ENCODE measurements at regions not wholly inside any gene's neighbourhood (a gene's known extent, or its start where the extent isn't known, plus 50 kb on each side); places are given as distances from the start of the nearest gene placed in this dataset.

- Histone ChIP-seq H3K27me3 (ENCODE audit: control insufficient read depth, insufficient read depth, low read length) (no peaks in the 10 kb centered on the region), H3K9ac (no peak overlapping the region), H2AFZ (no peak overlapping the region), H3K27ac (no peak overlapping the region), H3K36me3 (ENCODE audit: control insufficient read depth, insufficient read depth, low read length) (no peaks in the 10 kb centered on the region), H3K4me3 (ENCODE audit: low read depth, low read length) (no peak overlapping the region), H3K4me2 (ENCODE audit: low read length) (no peak overlapping the region), H3K4me1 (no peaks in the 10 kb centered on the region), H3K9me3 (ENCODE audit: control insufficient read depth, low read length) (no peaks in the 10 kb centered on the region), H3K79me2 (no peaks in the 10 kb centered on the region)
- no peak for TF ChIP-seq CTCF (IDR thresholded peaks at IDR 0.05)
These were observed 282.6 kb upstream of the PTGER4 start for GRCh38 chr5:40397091-40397490.

GRCh38 chr5:40396317-40396716 is 283.4 kb upstream of the PTGER4 start:
- H3K27me3 ChIP-seq (ENCODE audit: control insufficient read depth, insufficient read depth, low read length) = no peaks in the 10 kb centered on the region
- H2AFZ ChIP-seq = no peak overlapping the region
- no peak overlapping the region for H3K27ac ChIP-seq
- H3K36me3 ChIP-seq (ENCODE audit: control insufficient read depth, insufficient read depth, low read length) = no peaks in the 10 kb centered on the region
- H3K9ac ChIP-seq = no peak overlapping the region
- no peaks in the 10 kb centered on the region for H3K9me3 ChIP-seq (ENCODE audit: control insufficient read depth, low read length)
- no peaks in the 10 kb centered on the region for H3K4me1 ChIP-seq
- H3K4me2 ChIP-seq (ENCODE audit: low read length) = no peak overlapping the region
- no peak overlapping the region for H3K4me3 ChIP-seq (ENCODE audit: low read depth, low read length)
- no peaks in the 10 kb centered on the region for H3K79me2 ChIP-seq
- TF ChIP-seq CTCF (IDR thresholded peaks at IDR 0.05) = no peak

- no peak overlapping the region for H2AFZ ChIP-seq
- no peak overlapping the region for H3K4me3 ChIP-seq (ENCODE audit: low read depth, low read length)
- H3K9ac ChIP-seq = no peak overlapping the region
- H3K9me3 ChIP-seq (ENCODE audit: control insufficient read depth, low read length) = no peaks in the 10 kb centered on the region
- no peaks in the 10 kb centered on the region for H3K4me1 ChIP-seq
- H3K79me2 ChIP-seq = no peaks in the 10 kb centered on the region
- H3K4me2 ChIP-seq (ENCODE audit: low read length) = no peak overlapping the region
- no peak overlapping the region for H3K27ac ChIP-seq
- H3K36me3 ChIP-seq (ENCODE audit: control insufficient read depth, insufficient read depth, low read length) = no peaks in the 10 kb centered on the region
- TF ChIP-seq CTCF (IDR thresholded peaks at IDR 0.05) = no peak
- H3K27me3 ChIP-seq (ENCODE audit: control insufficient read depth, insufficient read depth, low read length) = no peaks in the 10 kb centered on the region
These were observed 284.5 kb upstream of the PTGER4 start for GRCh38 chr5:40395251-40395650.

- Histone ChIP-seq H3K36me3 (ENCODE audit: control insufficient read depth, insufficient read depth, low read length) (no peaks in the 10 kb centered on the region), H3K9me3 (ENCODE audit: control insufficient read depth, low read length) (no peaks in the 10 kb centered on the region), H2AFZ (no peak overlapping the region), H3K4me3 (ENCODE audit: low read depth, low read length) (no peak overlapping the region), H3K9ac (no peak overlapping the region), H3K79me2 (no peaks in the 10 kb centered on the region), H3K27me3 (ENCODE audit: control insufficient read depth, insufficient read depth, low read length) (no peaks in the 10 kb centered on the region), H3K27ac (no peak overlapping the region), H3K4me2 (ENCODE audit: low read length) (no peak overlapping the region), H3K4me1 (no peaks in the 10 kb centered on the region)
- no peak for TF ChIP-seq CTCF (IDR thresholded peaks at IDR 0.05)
These were observed 285.0 kb upstream of the PTGER4 start for GRCh38 chr5:40394698-40395097.

GRCh38 chr5:40391642-40392041 is 288.1 kb upstream of the PTGER4 start:
- H3K27ac ChIP-seq = no peak overlapping the region

More at GRCh38 chr5:40391642-40392041, 288.1 kb upstream of the PTGER4 start:
- H3K4me2 ChIP-seq (ENCODE audit: low read length) = no peak overlapping the region
- no peaks in the 10 kb centered on the region for H3K27me3 ChIP-seq (ENCODE audit: control insufficient read depth, insufficient read depth, low read length)
- H3K9me3 ChIP-seq (ENCODE audit: control insufficient read depth, low read length) = no peaks in the 10 kb centered on the region
- TF ChIP-seq CTCF (IDR thresholded peaks at IDR 0.05) = no peak
- no peak overlapping the region for H2AFZ ChIP-seq
- H3K79me2 ChIP-seq = no peaks in the 10 kb centered on the region
- H3K4me3 ChIP-seq (ENCODE audit: low read depth, low read length) = no peak overlapping the region
- H3K4me1 ChIP-seq = no peaks in the 10 kb centered on the region
- no peak overlapping the region for H3K9ac ChIP-seq
- no peaks in the 10 kb centered on the region for H3K36me3 ChIP-seq (ENCODE audit: control insufficient read depth, insufficient read depth, low read length)
